Spleen (tissue), 7 donors: ENCODE measurements at regions not wholly inside any gene's neighbourhood (a gene's known extent, or its start where the extent isn't known, plus 50 kb on each side); places are given as distances from the start of the nearest gene placed in this dataset.

Source experiments
- CTCF ChIP-seq, 11 experiments: fragments of 200-600 bp in 7 of 11; fragments of 450-650 bp in 4 of 11; sonication (generic) in 4 of 11; IDR thresholded peaks in 8 of 11; conservative IDR thresholded peaks in 3 of 11; 1 replicate in 7 of 11; 2 replicates in 4 of 11; pipeline versions ENCODE4 v1.4.0 to v1.8.0; 2016 to 2021; ENCODE audit warnings: antibody characterized with exemption in 11 of 11, inconsistent platforms in 4 of 11, mild to moderate bottlenecking in 1 of 11
- POLR2A ChIP-seq, 3 donors: fragments of 450-650 bp; IDR thresholded peaks; one replicate each; pipeline ENCODE4 v1.5.1; 2017; ENCODE audit warnings: antibody characterized with exemption in 3 of 3, mild to moderate bottlenecking in 1 of 3
- POLR2AphosphoS5 ChIP-seq, 3 donors: sonication (generic); formaldehyde crosslinking; IDR thresholded peaks; one replicate each; pipeline ENCODE4 v1.5.1; 2017; ENCODE audit warnings: antibody characterized with exemption in 3 of 3
- donor health status: DM: no; HTN: no; CAD: no; lungs with moderate emphysema.
- donor health status: DM: no; HTN: no; CAD: no.
- donor health status: DM: no; HTN: no; CAD: no.

- TF ChIP-seq POLR2AphosphoS5 (IDR thresholded peaks at IDR 0.05) (no peak), CTCF (IDR thresholded peaks at IDR 0.05 in 8 of 11, conservative IDR thresholded peaks at IDR 0.05 in 3 of 11) (no peak), POLR2A (IDR thresholded peaks at IDR 0.05) (no peak)
Measured at GRCh38 chr4:170476351-170476750, 386.6 kb upstream of the AADAT start.
